Glutamatergic neuron (in vitro differentiated cells): ENCODE measurements at regions not wholly inside any gene's neighbourhood (a gene's known extent, or its start where the extent isn't known, plus 50 kb on each side); places are given as distances from the start of the nearest gene placed in this dataset.
"Not testable (repeated sequence)": the region's sequence is repeated elsewhere in the genome, so short reads cannot be mapped to it uniquely, and the experiment has no call there.

Experiments used
- DNase-seq: peaks from one replicate; pipeline ENCODE4 v3.0.0; 2022
- H3K27ac Mint-ChIP-seq: one replicate; pipeline ENCODE4 v1.8.0; 2020; ENCODE audit warnings: mild to moderate bottlenecking, mixed read lengths, inconsistent platforms; ENCODE audit not compliant: unreplicated experiment
- H3K27me3 Mint-ChIP-seq: one replicate; pipeline ENCODE4 v1.8.0; 2020; ENCODE audit warnings: mild to moderate bottlenecking, moderate library complexity, mixed read lengths, inconsistent platforms; ENCODE audit not compliant: unreplicated experiment
- H3K36me3 Mint-ChIP-seq: one replicate; pipeline ENCODE4 v1.8.0; 2020; ENCODE audit warnings: mild to moderate bottlenecking, mixed read lengths, inconsistent platforms; ENCODE audit not compliant: unreplicated experiment
- H3K4me1 Mint-ChIP-seq: one replicate; pipeline ENCODE4 v1.8.0; 2020; ENCODE audit warnings: mild to moderate bottlenecking, low read depth, mixed read lengths, inconsistent platforms; ENCODE audit not compliant: unreplicated experiment
- H3K4me3 Mint-ChIP-seq: one replicate; pipeline ENCODE4 v1.8.0; 2020; ENCODE audit warnings: mild to moderate bottlenecking, mixed read lengths, inconsistent platforms; ENCODE audit not compliant: unreplicated experiment
- H3K9me3 Mint-ChIP-seq: one replicate; pipeline ENCODE4 v1.8.0; 2020; ENCODE audit warnings: mild to moderate bottlenecking, moderate library complexity, mixed read lengths, inconsistent platforms; ENCODE audit not compliant: unreplicated experiment
- CTCF ChIP-seq: fragments of 200-600 bp; sonication (generic); IDR thresholded peaks from one replicate; pipeline ENCODE4 v1.5.0; 2021; ENCODE audit not compliant: partially characterized antibody, unreplicated experiment

GRCh38 chr9:135380311-135380960 lies 99.1 kb upstream of the PPP1R26 start:
- Mint-ChIP-seq H3K4me3 (no peak overlapping the region), H3K27me3 (peaks cover 14% of the 10 kb centered on the region), H3K36me3 (peaks cover 6% of the 10 kb centered on the region), H3K27ac (no peak overlapping the region), H3K9me3 (peaks cover 9% of the 10 kb centered on the region), H3K4me1 (peaks cover 6% of the 10 kb centered on the region)
- no peak for TF ChIP-seq CTCF
- DNase-seq, result no peak

DNA sequence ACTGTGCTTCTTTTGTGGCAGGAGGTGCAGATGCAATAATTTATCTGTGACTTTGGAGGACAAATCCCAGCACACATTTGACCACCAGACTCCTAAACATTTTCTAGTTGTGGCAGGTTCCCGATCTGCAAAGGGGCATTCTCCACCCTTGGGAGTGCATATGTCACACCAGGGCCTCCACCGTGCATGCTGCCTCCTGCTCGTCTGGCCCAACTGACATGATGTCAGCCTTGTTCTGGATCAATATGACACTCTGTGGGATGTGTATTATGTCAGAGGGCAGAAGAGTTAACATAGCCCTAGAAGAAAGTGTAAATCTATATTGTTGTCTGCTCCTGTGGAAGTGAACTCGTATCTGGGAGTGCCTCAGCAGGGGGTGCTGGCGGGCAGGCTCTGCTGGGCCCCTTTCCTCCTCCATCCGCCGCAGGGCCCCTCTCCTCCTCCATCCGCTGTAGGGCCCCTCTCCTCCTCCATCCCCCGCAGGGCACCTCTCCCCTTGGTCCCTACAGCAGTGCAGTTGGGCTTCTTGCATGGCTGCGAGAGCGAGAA lies 97.7 kb upstream of the PPP1R26 start:
- Mint-ChIP-seq H3K27ac (peak overlapping the region; percentile 95), H3K9me3 (peaks cover 9% of the 10 kb centered on the region), H3K4me1 (peaks cover 6% of the 10 kb centered on the region), H3K36me3 (peaks cover 6% of the 10 kb centered on the region), H3K4me3 (peak overlapping the region; percentile 1), H3K27me3 (peaks cover 14% of the 10 kb centered on the region)
- TF ChIP-seq CTCF, result no peak
- DNase-seq, result peak; percentile 58

DNA sequence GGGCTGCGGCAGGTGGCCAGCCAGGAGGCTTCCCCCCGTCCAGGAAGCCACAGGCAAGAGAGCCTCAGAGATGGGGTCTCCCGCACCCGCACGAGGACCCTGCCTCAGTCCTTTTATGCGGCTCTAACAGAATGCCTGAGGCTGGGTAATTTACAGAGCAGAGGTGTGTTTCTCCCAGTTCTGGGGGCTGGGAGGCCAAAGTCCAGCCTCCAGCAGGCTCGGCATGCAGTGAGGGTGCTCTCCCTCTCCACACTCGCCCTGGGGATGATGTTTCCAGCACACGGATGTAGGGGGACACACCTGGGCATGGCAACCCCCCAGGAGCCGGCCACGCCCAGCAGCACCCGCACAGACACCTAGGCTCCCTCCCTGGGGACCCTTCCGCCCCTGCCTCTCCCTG lies 95.4 kb upstream of the PPP1R26 start:
- H3K36me3 Mint-ChIP-seq, result peaks cover 16% of the 10 kb centered on the region
- no peak for TF ChIP-seq CTCF
- H3K27ac Mint-ChIP-seq, result no peak overlapping the region
- peaks cover 14% of the 10 kb centered on the region for H3K27me3 Mint-ChIP-seq
- H3K4me1 Mint-ChIP-seq, result peaks cover 6% of the 10 kb centered on the region
- H3K9me3 Mint-ChIP-seq, result peaks cover 11% of the 10 kb centered on the region
- no peak for DNase-seq
- H3K4me3 Mint-ChIP-seq, result no peak overlapping the region

- Mint-ChIP-seq H3K27me3 (peaks cover 13% of the 10 kb centered on the region), H3K9me3 (peaks cover 11% of the 10 kb centered on the region), H3K36me3 (peaks cover 16% of the 10 kb centered on the region)
- DNase-seq, H3K4me1 Mint-ChIP-seq, H3K27ac Mint-ChIP-seq, H3K4me3 Mint-ChIP-seq: not testable (repeated sequence)
These were observed 94.7 kb upstream of the PPP1R26 start for GRCh38 chr9:135384815-135385405.

DNA sequence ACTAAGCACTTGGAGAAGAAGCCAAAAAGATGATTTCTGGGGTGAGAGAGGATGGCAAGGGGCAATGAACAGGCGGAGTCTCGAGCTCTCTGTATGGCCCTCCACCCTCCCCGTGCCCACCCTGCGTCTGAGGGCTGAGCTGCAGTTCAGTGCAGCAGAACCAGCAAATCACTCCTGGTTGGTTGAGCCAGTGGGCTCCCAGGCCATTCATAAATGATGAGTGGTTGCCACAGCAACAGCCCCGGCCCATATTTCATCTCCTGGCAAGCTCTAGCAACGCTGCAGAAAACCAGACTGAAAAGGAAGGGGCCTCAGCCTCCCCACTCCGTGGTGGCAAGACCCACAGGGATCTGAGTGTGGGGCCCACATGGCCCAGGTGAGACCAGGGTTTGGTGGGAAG lies 93.8 kb upstream of the PPP1R26 start:
- Mint-ChIP-seq H3K4me1 (peaks cover 6% of the 10 kb centered on the region), H3K36me3 (peaks cover 16% of the 10 kb centered on the region), H3K4me3 (no peak overlapping the region), H3K27ac (no peak overlapping the region), H3K9me3 (peaks cover 9% of the 10 kb centered on the region), H3K27me3 (peaks cover 10% of the 10 kb centered on the region)
- no peak for DNase-seq
- no peak for TF ChIP-seq CTCF
